Activated CD8-positive, alpha-beta memory T cell treated with anti-CD3 and anti-CD28 coated beads for 48 hours (primary cell): ENCODE measurements at regions not wholly inside any gene's neighbourhood (a gene's known extent, or its start where the extent isn't known, plus 50 kb on each side); places are given as distances from the start of the nearest gene placed in this dataset.
"Not testable (repeated sequence)": the region's sequence is repeated elsewhere in the genome, so short reads cannot be mapped to it uniquely, and the experiment has no call there.

Experiments
- DNase-seq, 3 experiments: peaks; one replicate each; pipeline ENCODE4 v3.0.0-alpha.2; 2020; ENCODE audit warnings: low read depth in 2 of 3, low spot score in 2 of 3

DNA sequence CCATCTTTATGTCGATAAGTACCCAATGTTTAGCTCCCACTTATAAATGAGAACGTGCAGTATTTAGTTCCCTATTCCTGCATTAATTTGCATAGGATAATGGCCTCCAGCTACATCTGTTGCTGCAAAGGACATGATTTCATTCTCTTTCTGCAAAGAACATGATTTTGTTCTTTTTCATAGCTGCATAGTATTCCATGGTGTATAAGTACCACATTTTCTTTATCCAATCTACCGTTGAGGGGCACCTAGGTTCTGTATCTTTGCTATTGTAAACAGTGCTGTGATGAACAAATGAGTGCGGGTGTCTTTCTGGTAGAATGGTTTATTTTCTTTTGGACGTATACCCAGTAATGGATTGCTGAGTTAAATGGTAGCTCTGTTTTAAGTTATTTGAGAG, 63.0 kb downstream of the HLX start:
- DNase-seq: no peak

DNA sequence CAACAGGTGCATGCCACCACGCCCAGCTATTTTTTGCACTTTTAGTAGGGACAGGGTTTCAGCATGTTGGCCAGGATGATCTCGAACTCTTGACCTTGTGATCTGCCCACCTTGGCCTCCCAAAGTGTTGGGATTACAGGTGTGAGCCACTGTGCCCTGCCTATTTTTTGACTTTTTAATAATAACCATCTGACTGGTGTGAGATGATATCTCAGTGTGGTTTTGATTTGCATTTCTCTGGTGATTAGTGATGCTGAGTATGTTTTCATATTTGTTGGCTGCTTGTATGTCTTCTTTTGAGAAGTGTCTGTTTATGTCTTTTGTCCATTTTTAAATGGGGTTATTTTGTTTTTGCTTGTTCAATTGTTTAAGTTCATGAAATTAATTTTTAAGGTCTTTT, 63.7 kb downstream of the HLX start:
- not testable (repeated sequence) for DNase-seq

DNA sequence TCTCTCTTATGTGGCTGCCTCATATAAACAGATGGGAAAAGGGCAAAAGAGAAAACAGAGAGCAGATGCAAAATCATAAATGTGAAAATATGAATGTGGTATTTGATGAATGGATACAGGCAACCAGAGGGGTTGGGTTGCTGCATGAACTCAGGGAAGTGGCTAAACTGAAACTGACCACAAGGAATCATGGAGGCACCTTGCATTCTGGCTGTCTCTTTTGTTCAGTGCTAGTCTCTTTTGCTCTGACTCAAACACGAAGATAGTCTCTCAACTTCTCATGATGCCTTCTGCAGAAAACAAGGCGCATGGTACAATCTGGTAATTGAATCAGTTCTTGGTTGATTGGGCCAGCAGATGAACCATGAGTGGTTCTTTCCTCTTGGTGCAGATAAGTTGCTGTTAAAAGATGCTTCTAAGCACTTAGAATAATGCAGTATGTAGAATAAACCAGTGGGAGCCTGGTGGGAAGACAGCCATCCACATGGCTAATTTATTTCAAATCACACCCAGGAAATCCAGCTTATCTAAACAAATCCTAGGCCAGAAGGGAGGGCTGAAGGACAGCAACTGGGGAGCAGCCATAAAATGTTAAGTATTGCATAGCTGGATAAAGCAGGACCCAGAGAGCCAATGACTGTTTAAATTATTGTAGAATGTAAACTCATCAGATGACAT, 64.2 kb downstream of the HLX start:
- no peak for DNase-seq

DNA sequence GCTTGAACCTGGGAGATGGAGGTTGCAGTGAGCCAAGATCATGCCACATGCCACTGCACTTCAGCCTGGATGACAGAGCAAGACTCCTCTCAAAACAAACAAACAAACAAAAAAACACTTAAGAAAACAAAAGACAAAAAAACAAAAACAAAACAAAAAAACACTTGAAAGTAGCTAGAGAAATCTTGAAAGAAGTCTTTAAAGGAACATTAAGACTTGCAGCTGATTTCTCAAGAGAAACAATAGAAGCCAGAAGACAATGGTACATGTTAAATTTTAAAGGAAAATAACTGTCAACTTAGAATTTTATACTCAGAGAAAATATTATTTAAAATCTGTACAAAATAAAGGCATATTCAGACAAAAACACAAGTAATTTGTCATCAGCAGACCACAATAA, 71.3 kb downstream of the HLX start:
- DNase-seq: no peak

DNA sequence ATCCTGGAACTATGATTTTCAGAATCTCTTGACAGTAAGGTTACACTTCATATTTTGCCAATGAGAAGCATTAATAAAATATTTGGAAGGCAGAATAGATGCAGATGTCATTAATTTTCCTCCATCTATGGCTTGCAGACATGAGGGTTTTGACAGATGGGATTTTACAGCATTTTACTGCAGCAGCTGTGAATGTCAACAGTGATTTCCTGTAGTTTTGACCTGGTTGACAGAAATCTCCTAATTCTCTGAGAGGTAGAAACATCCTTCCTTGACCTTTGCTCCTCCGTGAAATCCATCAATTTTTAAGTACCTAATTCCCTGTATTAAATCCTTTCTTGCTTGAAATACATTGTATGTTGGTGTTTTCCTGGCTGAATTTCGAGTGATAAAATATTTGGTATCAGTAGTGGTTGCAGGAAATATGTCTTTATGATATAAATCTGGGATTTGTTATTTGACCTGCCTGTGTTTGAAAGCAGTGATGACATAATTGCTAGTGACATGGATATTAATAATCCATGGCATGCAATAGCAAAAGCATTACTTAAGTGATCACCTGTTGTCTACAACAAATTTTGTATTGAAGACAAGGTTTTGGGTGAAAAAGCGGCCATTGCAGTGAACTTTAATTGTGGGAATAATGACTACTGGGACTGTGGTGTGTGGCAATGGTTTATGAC, 73.9 kb downstream of the HLX start:
- no peak for DNase-seq

DNA sequence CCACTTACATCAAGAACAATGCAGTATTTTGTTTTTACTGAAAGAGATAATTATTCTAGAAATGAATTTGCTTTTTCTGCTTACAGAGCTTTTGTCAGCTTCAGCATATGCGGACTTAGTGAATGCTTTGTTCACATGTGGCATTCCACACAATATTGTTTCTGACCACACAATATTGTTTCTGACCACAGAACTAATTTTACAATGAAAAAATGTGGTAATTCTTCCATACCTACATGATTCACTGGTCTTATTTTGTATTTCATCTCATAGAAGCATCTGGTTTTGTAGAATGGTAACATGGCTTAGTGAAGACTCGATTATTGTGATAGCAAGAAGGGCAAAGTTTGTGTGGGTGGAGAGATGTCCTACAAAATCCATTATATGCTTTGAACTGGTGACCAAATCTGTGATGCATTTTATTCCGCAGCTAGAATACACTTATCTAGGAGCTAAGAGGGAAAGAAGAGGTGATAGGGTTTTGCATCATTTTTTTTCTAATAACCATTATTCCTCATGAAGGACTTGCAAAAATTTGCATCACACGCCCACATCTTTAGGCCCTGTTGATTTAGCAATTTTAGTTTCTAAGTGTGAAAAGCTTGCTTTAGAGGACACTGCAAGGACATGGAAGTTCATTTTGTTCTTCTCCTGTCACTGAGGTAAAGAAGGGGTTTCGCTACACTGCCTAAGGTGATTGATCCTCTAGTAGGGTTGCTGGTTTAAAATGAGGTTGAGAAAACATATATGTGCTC, 75.3 kb downstream of the HLX start:
- DNase-seq: no peak

DNA sequence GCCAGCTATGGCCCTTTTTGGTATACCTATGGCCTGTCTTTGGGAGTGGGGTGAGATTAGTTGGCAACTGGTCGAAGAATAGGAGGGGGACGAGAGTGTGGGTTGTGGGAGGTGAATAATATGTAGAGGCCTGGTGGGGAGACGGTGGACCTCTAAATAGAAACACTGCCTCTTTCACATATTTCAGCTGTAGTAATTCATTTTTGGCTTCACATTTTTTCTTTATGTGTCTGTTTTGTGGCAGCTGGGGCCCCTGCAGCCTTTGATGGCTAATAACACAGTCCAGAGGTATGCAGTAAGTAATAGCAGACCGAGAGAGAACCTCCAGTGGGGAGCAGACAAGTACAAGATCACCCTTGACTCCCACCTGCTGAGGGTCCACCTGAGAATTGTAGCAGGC, 75.9 kb downstream of the HLX start:
- no peak for DNase-seq

DNA sequence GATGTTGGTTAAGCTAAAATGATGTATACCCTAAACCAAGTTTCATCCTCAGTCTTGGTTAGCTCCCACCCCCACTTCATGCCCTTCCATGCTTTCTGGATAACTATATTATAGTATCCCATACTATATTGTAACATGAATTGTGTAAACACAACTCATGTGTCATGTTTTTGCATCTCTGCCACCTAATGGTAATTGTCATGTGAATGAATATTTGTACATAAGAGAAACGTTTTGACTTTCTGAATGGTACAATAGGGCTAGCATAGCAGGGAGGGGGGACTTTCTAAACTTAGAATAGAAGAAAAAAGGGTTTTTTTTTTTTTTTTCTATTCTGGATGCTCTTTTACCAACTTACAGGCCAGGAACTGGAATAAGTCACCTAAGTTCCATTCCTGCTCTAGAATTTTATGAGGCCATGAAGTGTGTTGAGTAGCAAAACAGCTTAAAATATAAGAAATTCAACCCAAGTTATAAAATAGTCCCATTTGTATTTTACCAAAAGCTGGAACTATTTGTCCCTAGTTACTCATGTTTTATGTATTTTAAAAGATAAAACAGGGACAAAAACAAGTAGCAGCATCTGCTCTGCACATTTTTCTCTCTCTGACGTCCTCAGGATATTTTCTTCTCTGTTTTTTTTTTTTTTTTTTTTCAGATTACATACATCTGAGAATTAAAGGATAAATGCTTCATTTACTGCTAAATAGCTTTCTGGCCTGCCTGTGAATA, 77.4 kb downstream of the HLX start:
- no peak for DNase-seq

DNA sequence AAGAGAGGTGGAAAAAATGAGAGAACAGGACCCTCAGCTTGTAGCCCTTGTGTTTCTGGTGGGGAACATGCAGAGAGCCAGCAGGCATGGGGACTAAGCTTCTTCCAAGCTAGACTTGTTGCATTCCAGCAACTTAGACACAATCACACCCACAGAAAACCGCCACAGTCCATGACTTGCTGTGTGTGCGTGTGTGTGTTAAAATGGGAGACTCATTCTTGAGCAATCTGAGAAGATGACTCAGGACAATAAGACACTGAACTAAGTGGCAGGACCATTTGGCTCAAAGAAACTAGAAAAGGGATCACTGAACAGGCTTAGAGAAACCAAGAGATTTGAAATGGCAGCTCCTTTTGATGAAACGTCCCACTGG, 78.0 kb downstream of the HLX start:
- no peak for DNase-seq

DNA sequence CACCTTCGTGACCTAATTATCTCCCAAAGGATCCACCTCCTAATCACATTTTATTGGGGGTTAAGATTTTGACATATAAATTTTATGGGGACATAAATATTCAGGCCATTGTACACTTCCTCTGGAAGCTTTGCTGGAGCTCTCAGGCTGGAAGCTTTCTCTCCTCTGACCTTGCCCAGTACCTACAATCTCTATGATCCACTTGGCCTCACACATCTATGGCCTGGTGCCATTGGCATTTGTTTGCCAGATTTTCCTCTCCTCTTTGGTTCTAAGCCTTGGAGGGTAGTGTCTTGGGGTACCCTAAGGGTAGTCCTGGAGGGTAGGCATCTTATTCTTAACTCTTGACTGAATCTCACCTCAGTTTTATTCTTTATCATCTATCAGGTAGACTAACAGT, 79.0 kb downstream of the HLX start:
- no peak for DNase-seq

DNA sequence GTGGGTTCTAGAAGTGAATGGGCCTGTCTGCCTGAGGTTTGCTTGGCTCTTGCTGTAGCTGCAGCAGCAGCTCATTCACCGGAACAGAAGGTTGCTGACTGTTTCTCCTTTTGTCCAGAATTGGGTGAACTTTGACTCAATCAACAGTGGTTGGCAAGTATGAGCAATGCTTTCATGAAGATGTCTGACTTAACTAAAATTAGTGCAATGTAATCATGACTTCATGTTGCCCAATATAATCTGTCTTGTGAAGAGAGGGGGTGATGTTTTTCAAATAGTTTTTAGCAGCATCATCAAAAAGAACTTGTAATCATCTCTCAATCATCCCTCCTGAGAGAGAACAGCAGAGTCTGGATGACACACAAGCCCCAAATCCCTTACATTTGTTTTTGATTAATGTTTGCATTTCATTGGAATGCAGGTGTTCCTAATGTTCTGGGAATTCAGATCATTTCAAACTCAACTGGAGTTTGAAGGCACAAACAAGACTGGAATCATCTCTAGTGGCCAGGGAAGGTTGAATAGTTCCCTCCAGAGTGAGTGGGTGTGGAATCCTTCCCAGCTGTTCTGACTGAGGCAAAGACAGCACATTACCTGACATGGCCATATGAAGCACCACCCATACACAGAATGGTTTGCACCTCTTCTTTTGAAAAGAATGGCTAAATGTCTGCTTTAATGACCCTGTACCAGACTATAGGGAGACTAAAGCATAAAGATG, 82.9 kb downstream of the HLX start:
- DNase-seq: no peak

DNA sequence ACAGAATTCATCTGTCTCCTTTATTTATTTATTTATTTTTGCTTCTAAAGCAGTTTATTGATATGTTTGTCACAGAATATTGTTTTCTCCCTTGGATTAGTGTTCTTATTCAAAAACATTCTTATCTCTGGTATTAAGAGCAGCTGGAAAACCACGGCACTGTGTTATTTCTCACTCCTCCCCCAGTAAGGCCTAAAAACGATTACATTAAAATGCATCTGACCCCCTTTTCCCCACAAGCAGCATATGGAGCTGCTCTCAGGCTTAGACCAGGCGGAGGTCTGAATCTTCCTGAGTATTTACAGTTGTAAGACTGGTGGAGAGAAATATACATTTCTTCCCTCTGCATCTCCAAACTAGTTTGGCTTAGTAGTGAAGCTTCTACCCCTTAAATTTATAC, 86.8 kb downstream of the HLX start:
- no peak for DNase-seq

DNA sequence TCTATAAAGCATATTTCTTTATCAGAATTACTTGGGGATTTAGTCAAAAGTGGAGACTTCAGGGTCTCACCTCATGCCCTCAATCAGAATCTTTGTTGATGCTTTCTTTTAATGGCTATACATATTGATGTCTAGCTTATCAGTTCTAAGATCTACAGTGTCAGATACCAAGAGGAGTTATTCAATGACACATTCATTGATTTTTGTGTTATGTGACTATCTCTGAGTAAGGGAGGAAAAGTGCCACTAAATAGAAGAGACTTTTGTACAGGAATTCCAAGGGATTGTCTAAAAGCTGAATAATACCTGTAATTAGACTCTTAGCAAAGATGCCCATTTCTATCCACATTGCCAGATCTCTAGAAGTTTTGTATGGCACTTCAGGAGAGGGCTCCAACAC, 87.2 kb downstream of the HLX start:
- DNase-seq: no peak

DNA sequence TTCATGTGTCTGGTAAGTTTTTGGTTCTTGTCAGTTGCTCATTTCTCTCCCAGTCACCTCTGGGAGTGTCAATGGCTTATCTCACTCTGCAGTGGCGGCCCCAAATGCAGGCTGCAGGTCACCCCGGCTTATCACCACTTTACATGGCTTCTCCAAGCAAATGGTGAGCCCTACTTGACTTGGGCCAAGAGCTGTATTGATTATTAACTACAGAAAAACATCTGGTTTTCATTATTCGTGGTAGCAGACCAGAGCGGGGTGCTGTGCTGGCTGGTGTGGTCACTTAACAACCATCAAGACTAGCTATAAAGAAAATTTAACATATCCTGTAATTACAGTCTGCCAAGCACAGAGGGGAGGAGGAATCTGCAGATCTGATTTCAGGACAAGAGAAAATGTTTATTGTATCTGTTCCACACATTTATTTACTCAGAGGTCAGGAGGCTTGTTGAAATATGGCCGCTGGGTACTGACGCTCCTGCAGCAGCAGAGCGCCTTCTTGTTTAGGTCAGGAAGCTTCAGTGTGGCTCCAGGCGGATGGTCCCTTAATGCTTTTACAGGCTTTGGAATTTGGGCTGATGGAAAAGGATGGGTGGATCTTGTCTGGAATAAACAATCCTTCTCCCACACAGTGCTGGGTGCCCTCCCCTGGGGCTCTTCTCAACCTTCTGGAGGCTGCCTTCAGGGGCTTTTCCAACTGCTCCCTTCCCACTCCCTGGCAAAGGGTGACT, 87.8 kb downstream of the HLX start:
- DNase-seq: no peak

DNA sequence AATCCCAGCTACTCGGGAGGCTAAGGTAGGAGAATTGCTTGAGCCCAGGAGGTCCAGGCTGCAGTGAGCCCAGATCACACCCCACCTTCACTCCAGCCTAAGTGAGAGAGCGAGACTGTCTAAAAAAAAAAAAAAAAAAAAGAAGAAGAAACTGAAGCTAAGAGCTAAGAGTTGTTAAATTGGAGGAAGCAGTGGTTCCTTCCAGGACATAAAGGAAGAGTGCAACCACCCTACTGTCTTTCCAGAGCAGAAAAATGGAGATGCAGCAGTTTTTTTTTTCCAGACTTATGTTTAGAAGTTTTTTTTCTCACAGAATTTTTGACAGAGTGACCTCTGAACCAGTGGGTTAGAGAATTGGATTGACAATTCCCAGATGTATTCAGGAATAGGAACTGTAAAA, 88.7 kb downstream of the HLX start:
- DNase-seq: no peak

DNA sequence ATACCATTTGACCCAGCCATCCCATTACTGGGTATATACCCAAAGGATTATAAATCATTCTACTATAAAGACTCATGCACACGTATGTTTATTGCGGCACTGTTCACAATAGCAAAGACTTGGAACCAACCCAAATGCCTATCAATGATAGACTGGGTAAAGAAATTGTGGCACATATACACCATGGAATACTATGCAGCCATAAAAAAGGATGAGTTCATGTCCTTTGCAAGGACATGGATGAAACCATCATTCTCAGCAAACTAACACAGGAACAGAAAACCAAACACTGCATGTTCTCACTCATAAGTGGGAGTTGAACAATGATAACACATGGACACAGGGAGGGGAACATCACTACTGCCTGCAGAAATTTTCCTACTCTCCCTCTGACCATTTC, 90.0 kb downstream of the HLX start:
- not testable (repeated sequence) for DNase-seq

DNA sequence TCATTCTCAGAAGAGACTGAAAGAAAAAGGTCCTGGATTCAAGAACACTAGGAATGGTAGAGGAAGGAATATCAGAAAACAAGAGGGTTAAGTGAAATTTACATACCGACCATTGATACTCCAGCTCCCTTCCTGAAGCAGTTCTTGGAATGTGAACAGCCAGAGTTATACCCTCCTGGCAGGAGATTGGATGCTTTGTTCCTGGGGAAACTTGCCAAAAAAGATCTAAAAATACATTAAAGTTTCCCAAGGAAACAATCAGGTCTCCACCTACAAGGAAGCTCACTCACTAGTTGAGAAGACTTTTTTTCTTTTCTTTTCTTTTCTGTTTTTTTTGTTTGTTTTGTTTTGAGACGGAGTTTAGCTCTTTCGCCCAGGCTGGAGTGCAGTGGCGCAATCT, 91.1 kb downstream of the HLX start:
- DNase-seq: no peak

DNA sequence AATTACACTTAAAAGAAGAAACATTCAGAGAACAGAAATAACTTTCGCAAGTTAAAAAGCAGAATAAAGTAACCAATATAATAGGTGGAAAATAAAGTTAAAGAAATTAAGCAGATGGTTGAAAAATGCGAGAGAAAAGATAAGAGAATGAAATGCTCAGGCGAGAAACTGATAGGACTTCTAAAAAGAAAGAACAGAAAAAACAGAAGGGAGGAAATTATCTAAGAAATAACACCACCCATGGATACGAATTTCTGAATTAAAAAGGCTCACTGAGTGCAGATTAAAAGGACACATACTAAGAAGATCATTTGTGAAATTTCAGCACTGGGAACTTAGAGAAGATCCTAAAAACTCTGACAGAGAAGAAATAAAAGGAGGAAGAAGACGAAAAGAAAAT, 92.0 kb downstream of the HLX start:
- DNase-seq: no peak

DNA sequence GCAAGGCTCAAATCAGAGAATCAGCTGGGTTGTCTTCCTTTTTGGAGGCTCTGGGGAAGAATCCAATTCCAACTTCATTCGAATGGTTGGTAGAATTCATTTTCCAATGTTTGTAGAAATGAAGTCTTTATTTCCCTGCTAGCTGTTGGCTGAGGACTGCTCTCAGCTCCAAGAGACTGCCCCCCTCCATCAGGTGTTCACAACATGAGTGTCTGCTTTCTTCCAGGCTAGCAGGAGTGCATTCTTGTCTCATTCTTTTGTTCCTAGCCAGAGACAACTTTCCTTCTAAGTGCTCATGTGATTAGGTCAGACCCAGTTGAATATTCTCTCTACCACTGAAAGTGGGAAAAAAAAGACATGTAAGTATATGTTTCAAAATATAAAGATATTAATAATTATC, 95.2 kb downstream of the HLX start:
- DNase-seq: no peak

DNA sequence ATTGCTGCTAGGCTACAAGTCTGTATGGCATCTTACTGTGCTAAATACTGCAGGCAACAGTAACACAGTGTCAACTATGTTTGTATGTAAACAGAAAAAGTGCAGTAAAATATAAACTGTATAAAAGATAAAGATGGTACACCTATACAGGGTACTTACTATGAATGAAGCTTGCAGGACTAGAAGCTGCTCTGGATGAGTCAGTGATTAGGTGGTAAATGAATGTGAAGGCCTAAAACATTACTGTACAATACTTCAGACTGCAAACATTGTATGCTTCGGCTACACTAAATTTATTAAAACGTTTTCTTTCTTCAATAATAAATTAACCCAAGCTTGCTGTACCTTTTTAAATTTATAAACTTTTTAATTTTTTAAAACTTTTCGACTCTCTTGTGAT, 97.1 kb downstream of the HLX start:
- DNase-seq: no peak

DNA sequence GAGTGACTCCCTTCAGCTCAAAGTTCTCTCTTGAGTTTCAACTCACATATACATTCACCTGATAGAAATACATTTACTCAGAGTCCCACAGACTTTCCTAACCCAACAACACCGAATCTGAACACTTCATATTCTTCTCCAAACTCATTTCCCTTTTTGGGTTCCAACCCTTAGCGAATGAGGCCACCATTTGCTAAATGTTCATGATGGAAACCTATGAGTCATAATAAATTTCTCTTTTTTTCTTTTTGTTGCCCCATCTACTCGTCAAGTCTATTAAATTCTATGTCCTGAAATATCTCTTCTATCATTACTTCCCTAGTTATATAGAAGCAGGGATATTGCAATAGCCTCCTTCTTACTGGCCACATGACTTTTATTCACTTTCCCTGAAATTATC, 100.1 kb downstream of the HLX start:
- DNase-seq: no peak
